ENCODE measurements at regions not wholly inside any gene's neighbourhood (a gene's known extent, or its start where the extent isn't known, plus 50 kb on each side); places are given as distances from the start of the nearest gene placed in this dataset.

DNA sequence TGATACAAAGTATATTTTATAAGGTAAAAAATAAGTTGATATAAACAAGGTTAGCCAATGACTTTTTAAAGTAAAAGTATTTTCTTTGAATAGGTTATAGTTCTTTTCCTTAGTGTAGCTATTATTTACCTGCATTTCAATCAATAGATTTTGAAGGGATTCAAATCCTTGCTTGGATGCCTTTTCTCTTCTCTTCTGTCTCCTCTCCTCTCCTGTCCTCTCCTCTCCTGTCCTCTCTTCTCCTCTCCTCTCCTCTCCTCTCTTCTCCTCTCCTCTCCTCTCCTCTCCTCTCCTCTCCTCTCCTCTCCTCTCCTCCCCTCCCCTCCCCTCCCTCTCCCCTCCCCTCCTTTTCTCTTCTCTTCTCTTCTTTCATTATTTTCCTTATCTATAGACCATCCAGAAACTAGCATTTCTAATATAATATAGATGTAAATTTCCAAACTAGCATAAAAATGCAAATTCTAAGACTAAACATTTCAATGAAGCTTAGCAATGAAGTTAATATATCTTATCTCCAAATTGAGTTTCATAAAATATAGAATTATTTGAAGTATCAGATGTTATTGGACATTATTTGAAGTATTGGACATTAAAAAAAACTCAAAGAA, 60.5 kb upstream of the PRKCQ start:
- TF ChIP-seq YY1 (IDR thresholded peaks at IDR 0.05; ENCODE audit: insufficient read depth, insufficient read length) (no peak), ZNF274 (IDR thresholded peaks at IDR 0.05; ENCODE audit: low read depth, low read length) (no peak)

Data from NT2/D1 (cell line).